K562 (cell line): ENCODE measurements at regions not wholly inside any gene's neighbourhood (a gene's known extent, or its start where the extent isn't known, plus 50 kb on each side); places are given as distances from the start of the nearest gene placed in this dataset.

Source experiments
- ATAC-seq: fragments of 200-7000 bp; cut with Tn5 transposase; 3 replicates; pipeline ENCODE4 v1.9.1; 2020; ENCODE audit warnings: moderate library complexity
- BruUV-seq: library from RNA; stranded (reverse); fragments of 400-500 nt; replicated peaks from 2 replicates; lab custom pipeline; 2021; lab: Mats Ljungman, UMichigan
- CTCF ChIA-PET: fragments of 300-600 bp; formaldehyde crosslinking; extraction: SDS; loops from one replicate; lab custom pipeline; 2021; ENCODE audit warnings: low intra/inter-chr PET ratio; lab: Yijun Ruan, JAX
- POLR2A ChIA-PET: fragments of 300-600, 350-650 bp; sonication (Branson Sonifier 250); formaldehyde crosslinking; extraction: SDS; loops from one replicate; lab custom pipeline; 2021; ENCODE audit warnings: antibody characterized with exemption, inconsistent platforms; lab: Yijun Ruan, JAX
- DNase-seq, 4 experiments: peaks; one replicate each; pipeline versions ENCODE4 v3.0.0 to v3.0.0-alpha.2; 2011 to 2018; ENCODE audit warnings: low spot score in 3 of 4, mixed read lengths in 3 of 4; ENCODE audit errors: extremely low read depth in 1 of 4
- FAIRE-seq: peaks from 2 replicates; lab custom pipeline; 2011; peaks lifted over from hg19 to GRCh38; lab: Jason Lieb, UNC
- H2AFZ ChIP-seq: 2 replicates; pipeline ENCODE4 v1.6.0; 2011; ENCODE audit warnings: low read depth, low read length, control low read depth, inconsistent platforms
- H3K27ac ChIP-seq: fragments of 200-600 bp; 3 replicates; pipeline ENCODE4 v1.8.0; 2011; ENCODE audit warnings: low read depth, mild to moderate bottlenecking, control low read depth, inconsistent platforms, low read length, moderate library complexity, mixed read lengths; ENCODE audit errors: extremely low read depth
- H3K27me3 ChIP-seq, 2 experiments: fragments of 300-600 bp in 1 of 2; 2 replicates in 1 of 2; 3 replicates in 1 of 2; pipeline versions ENCODE4 v1.6.0 to v1.8.0; 2011; ENCODE audit warnings: inconsistent platforms in 2 of 2, low read length in 2 of 2, mild to moderate bottlenecking in 1 of 2, mixed read lengths in 1 of 2, moderate library complexity in 1 of 2; ENCODE audit not compliant: control insufficient read depth in 2 of 2, insufficient read depth in 2 of 2
- H3K36me3 ChIP-seq: fragments of 300-600 bp; 3 replicates; pipeline ENCODE4 v1.8.0; 2011; ENCODE audit warnings: mild to moderate bottlenecking, low read length, inconsistent platforms; ENCODE audit not compliant: control insufficient read depth, insufficient read depth
- H3K4me1 ChIP-seq, 2 experiments: fragments of 200-600 bp in 1 of 2; replicated peaks in 1 of 2; 2 replicates in 1 of 2; 3 replicates in 1 of 2; pipeline versions ENCODE4 v1.5.1 to v1.8.0; 2011; ENCODE audit warnings: inconsistent platforms in 2 of 2, low read length in 2 of 2, mild to moderate bottlenecking in 1 of 2, mixed read lengths in 1 of 2, moderate library complexity in 1 of 2; ENCODE audit not compliant: control insufficient read depth in 2 of 2, insufficient read depth in 2 of 2
- H3K4me2 ChIP-seq: 2 replicates; pipeline ENCODE4 v1.6.1; 2011; ENCODE audit warnings: low read length, control low read depth, inconsistent platforms, mixed read lengths; ENCODE audit not compliant: insufficient read depth
- H3K4me3 ChIP-seq: fragments of 200-600 bp; sonication (generic), shearing (Covaris generic); 2 replicates; pipeline ENCODE4 v1.5.1; 2016; ENCODE audit warnings: control low read depth, inconsistent platforms
- H3K79me2 ChIP-seq: fragments of 200-600 bp; 3 replicates; pipeline ENCODE4 v1.8.0; 2011; ENCODE audit warnings: low read length, inconsistent platforms; ENCODE audit not compliant: control insufficient read depth, insufficient read depth
- H3K9ac ChIP-seq, 2 experiments: 2 replicates each; pipeline versions ENCODE4 v1.6.0 to v1.6.1; 2011; ENCODE audit warnings: low read depth in 2 of 2, low read length in 2 of 2, control low read depth in 1 of 2, inconsistent platforms in 1 of 2, mild to moderate bottlenecking in 1 of 2, mixed read lengths in 1 of 2; ENCODE audit not compliant: insufficient read depth in 1 of 2
- H3K9me1 ChIP-seq: one replicate; pipeline ENCODE4 v1.6.0; 2011; ENCODE audit warnings: inconsistent platforms, mild to moderate bottlenecking, low read length, moderate library complexity; ENCODE audit not compliant: control insufficient read depth, insufficient read depth
- H3K9me3 ChIP-seq: replicated peaks from 2 replicates; pipeline ENCODE4 v1.5.1; 2011; ENCODE audit warnings: low read depth, low read length, inconsistent platforms; ENCODE audit not compliant: control insufficient read depth, insufficient read depth
- H4K20me1 ChIP-seq: replicated peaks from 2 replicates; pipeline ENCODE4 v1.6.1; 2011; ENCODE audit warnings: low read length, inconsistent platforms, mixed read lengths; ENCODE audit not compliant: control insufficient read depth, insufficient read depth
- CHD4 ChIP-seq: fragments of 200-600 bp; sonication (generic); IDR thresholded peaks from 3 replicates; pipeline ENCODE4 v1.6.1; 2012; ENCODE audit warnings: low read depth, mild to moderate bottlenecking, mixed read lengths, low read length, inconsistent platforms; ENCODE audit not compliant: insufficient read depth, insufficient replicate concordance, poor library complexity, severe bottlenecking
- COPS2 ChIP-seq: fragments of 450-650 bp; conservative IDR thresholded peaks from 2 replicates; pipeline ENCODE4 v1.6.1; 2016; ENCODE audit warnings: mild to moderate bottlenecking, moderate library complexity
- FOXA3 ChIP-seq, 2 experiments: fragments of 450-650 bp in 1 of 2; sonication (generic) in 1 of 2; formaldehyde crosslinking; IDR thresholded peaks in 1 of 2; conservative IDR thresholded peaks in 1 of 2; 2 replicates each; pipeline versions ENCODE4 v1.4.0 to v1.8.0; 2020 to 2022; ENCODE audit warnings: mild to moderate bottlenecking in 2 of 2, missing genetic modification reagents in 1 of 2
- NR1H2 ChIP-seq: sonication (generic); formaldehyde crosslinking; IDR thresholded peaks from 2 replicates; pipeline ENCODE4 v1.4.0; 2020; ENCODE audit warnings: mild to moderate bottlenecking, missing genetic modification reagents
- PHB ChIP-seq: fragments of 250-450 bp; sonication (Bioruptor Pico); IDR thresholded peaks from 2 replicates; pipeline ENCODE4 v1.5.0; 2021
- POLR2H ChIP-seq: IDR thresholded peaks from 2 replicates; pipeline ENCODE4 v1.6.1; 2016; ENCODE audit warnings: missing genetic modification characterization, low read depth, mild to moderate bottlenecking, control low read depth, missing compliant biosample characterization, moderate library complexity
- RBM14 ChIP-seq: fragments of 200-400 bp; formaldehyde crosslinking; IDR thresholded peaks from 2 replicates; pipeline ENCODE4 v1.6.1; 2018; ENCODE audit warnings: low read depth, mild to moderate bottlenecking, low read length, moderate library complexity, borderline replicate concordance; ENCODE audit not compliant: insufficient read depth
- TCFL5 ChIP-seq: fragments of 250-450 bp; sonication (Bioruptor Pico); conservative IDR thresholded peaks from 2 replicates; pipeline ENCODE4 v1.6.1; 2021; ENCODE audit warnings: mild to moderate bottlenecking, moderate library complexity, matching md5 sums
- ZFP1 ChIP-seq: fragments of 450-650 bp; formaldehyde crosslinking; IDR thresholded peaks from 2 replicates; pipeline ENCODE4 v1.4.0; 2020; ENCODE audit warnings: mild to moderate bottlenecking, mixed read lengths
- ZNF511 ChIP-seq: sonication (generic); formaldehyde crosslinking; IDR thresholded peaks from 2 replicates; pipeline ENCODE4 v1.8.0; 2022; ENCODE audit warnings: mild to moderate bottlenecking, missing genetic modification reagents
- ZNF518B ChIP-seq: fragments of 250-450 bp; sonication (Bioruptor Pico); IDR thresholded peaks from 2 replicates; pipeline ENCODE4 v1.5.0; 2021; ENCODE audit warnings: mild to moderate bottlenecking, moderate library complexity
- ZNF586 ChIP-seq: fragments of 450-650 bp; formaldehyde crosslinking; conservative IDR thresholded peaks from 2 replicates; pipeline ENCODE4 v1.4.0; 2020; ENCODE audit warnings: mild to moderate bottlenecking, moderate library complexity
- ZNF609 ChIP-seq: sonication (generic); formaldehyde crosslinking; IDR thresholded peaks from 2 replicates; pipeline ENCODE4 v1.8.1; 2023; ENCODE audit warnings: missing genetic modification reagents, mild to moderate bottlenecking, borderline replicate concordance
- ZNF77 ChIP-seq: fragments of 250-450 bp; sonication (Bioruptor Pico); IDR thresholded peaks from 2 replicates; pipeline ENCODE4 v1.5.0; 2020
- WGBS: fragments of 100-300 bp; shearing (Covaris generic); methylation state at CpG from one replicate; pipeline ENCODE4 v1.1.6; 2016; ENCODE audit warnings: low coverage, mixed read lengths; ENCODE audit not compliant: insufficient coverage; ENCODE audit errors: missing lambda C conversion rate; 5-methylcytosine and 5-hydroxymethylcytosine counted together
- in situ Hi-C: fragments of 300-500 bp; cut with MboI; formaldehyde crosslinking; loops from 4 replicates; pipeline ENCODE4 v1.15.0; 2018; ENCODE audit warnings: inconsistent platforms, mixed read lengths
- intact Hi-C: fragments of 100-400 bp; cut with micrococcal nuclease; formaldehyde crosslinking; loops from 2 replicates; pipeline ENCODE4 v1.14.2; 2022

DNA sequence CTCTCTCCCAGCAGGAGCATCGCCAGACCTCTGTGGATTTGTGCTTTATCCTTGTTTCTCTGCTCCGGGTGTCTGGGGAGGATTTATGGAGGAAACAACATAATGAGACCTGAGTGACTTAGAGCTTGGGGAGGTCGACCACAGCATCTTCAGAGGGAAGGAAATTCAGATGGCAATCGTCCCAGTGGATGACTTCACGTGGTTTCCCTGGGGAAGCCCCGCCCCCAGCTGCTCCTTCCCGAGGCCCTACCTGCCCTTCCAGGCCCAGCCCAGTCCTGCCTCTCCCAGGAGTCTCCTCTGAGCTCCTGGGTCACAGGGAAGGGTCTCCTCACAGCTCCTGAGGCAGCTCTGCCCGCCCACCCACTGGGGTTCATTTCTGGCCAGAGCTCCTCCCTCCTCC is 430.3 kb upstream of the SULF2 start:
- H3K9ac ChIP-seq: no peak overlapping the region
- no peak overlapping the region for H2AFZ ChIP-seq
- BruUV-seq: no TSS peak
- no peak overlapping the region for H3K4me3 ChIP-seq
- no peak for DNase-seq
- FAIRE-seq: no peak
- intact Hi-C loops: no loop called here
- no peaks in the 10 kb centered on the region for H3K79me2 ChIP-seq
- H4K20me1 ChIP-seq: no peaks in the 10 kb centered on the region
- no peaks in the 10 kb centered on the region for H3K9me3 ChIP-seq
- no peak for TF ChIP-seq ZFP1
- no peak for TF ChIP-seq TCFL5 (CRISPR knock-in tag)
- no peak for TF ChIP-seq RBM14
- TF ChIP-seq ZNF518B: no peak
- TF ChIP-seq ZNF609 (CRISPR knock-in tag): no peak
- TF ChIP-seq POLR2H (tag): no peak
- no peak for TF ChIP-seq NR1H2 (CRISPR knock-in tag)
- TF ChIP-seq ZNF511 (CRISPR knock-in tag): no peak
- TF ChIP-seq ZNF586 (CRISPR knock-in tag): no peak
- no peak for TF ChIP-seq PHB (CRISPR knock-in tag)
- no peak for TF ChIP-seq COPS2
- no peak for TF ChIP-seq CHD4
- no peak for TF ChIP-seq ZNF77 (CRISPR knock-in tag)
- TF ChIP-seq FOXA3 (CRISPR knock-in tag; conservative IDR thresholded peaks at IDR 0.05 in 1 of 2, IDR thresholded peaks at IDR 0.05 in 1 of 2): no peak
- TF ChIP-seq, all 486 proteins: peak for 0
- ChIA-PET POLR2A (interaction anchor here (0.8 to 0.9 kb wide), 2 partner anchors 36 to 119 kb away, joined by 3 to 4 read pairs; no protein-coding TSS in a partner anchor), CTCF (no interaction called here)
- Histone ChIP-seq H3K36me3 (no peaks in the 10 kb centered on the region), H3K4me2 (no peak overlapping the region), H3K27ac (no peak overlapping the region), H3K9me1 (no peaks in the 10 kb centered on the region), H3K27me3 (peaks cover 4 to 26% of the 10 kb centered on the region in 2 experiments; a peak in 3 of 5 replicates), H3K4me1 (no peaks in the 10 kb centered on the region)
- WGBS: 0% methylated on average over 6 of the region's 8 CpGs
- no peak for ATAC-seq
- in situ Hi-C loops: no loop called here
